ENCODE measurements at regions not wholly inside any gene's neighbourhood (a gene's known extent, or its start where the extent isn't known, plus 50 kb on each side); places are given as distances from the start of the nearest gene placed in this dataset.

- no peak overlapping the region for H2BK15ac ChIP-seq (ENCODE audit: low read depth, low read length)
These were observed 90.0 kb upstream of the MC3R start for GRCh38 chr20:56158489-56158888.

More at GRCh38 chr20:56158489-56158888, 90.0 kb upstream of the MC3R start:
- Histone ChIP-seq H3K18ac (ENCODE audit: insufficient read length, low read depth, low read length) (no peak overlapping the region), H3K4me2 (ENCODE audit: insufficient read depth, insufficient read length, low read length) (no peak overlapping the region), H2BK20ac (ENCODE audit: low read depth, low read length, poor library complexity, severe bottlenecking) (no peak overlapping the region), H3K4ac (ENCODE audit: low read depth, low read length) (no peak overlapping the region), H2BK120ac (ENCODE audit: low read depth, low read length, poor library complexity, severe bottlenecking) (no peak overlapping the region), H4K8ac (replicated peaks; ENCODE audit: insufficient read length, low read depth, low read length) (no peak overlapping the region), H2BK12ac (ENCODE audit: insufficient read length, low read depth, low read length) (no peak overlapping the region), H3K23me2 (ENCODE audit: insufficient read length, low read depth, low read length, poor library complexity, severe bottlenecking) (no peaks in the 10 kb centered on the region), H4K5ac (ENCODE audit: insufficient read length, low read depth, low read length) (no peak overlapping the region), H3K4me1 (ENCODE audit: insufficient read depth, low read length) (no peaks in the 10 kb centered on the region), H2BK5ac (ENCODE audit: insufficient read length, low read length) (no peak overlapping the region), H2AFZ (ENCODE audit: low read length) (no peak overlapping the region), H3K9ac (ENCODE audit: extremely low read depth, insufficient read length, low read length) (no peak overlapping the region), H3K27ac (ENCODE audit: insufficient read length, low read depth, low read length) (no peak overlapping the region), H3K27me3 (ENCODE audit: insufficient read depth, low read length) (no peaks in the 10 kb centered on the region), H3K56ac (ENCODE audit: insufficient read length, low read depth, low read length) (no peak overlapping the region), H4K91ac (ENCODE audit: insufficient read length, low read depth, low read length) (no peak overlapping the region), H3K14ac (ENCODE audit: insufficient read depth, low read length) (no peak overlapping the region), H2AK5ac (ENCODE audit: insufficient read length, low read length) (no peak overlapping the region), H3K79me2 (ENCODE audit: insufficient read depth, low read length) (no peaks in the 10 kb centered on the region), H3K23ac (ENCODE audit: insufficient read length, low read depth, low read length) (no peak overlapping the region), H4K20me1 (ENCODE audit: control insufficient read depth, insufficient read depth, insufficient read length) (no peaks in the 10 kb centered on the region), H3K9me3 (ENCODE audit: control insufficient read depth, low read depth, low read length) (peaks cover 80% of the 10 kb centered on the region), H3T11ph (ENCODE audit: low read length) (no peak overlapping the region), H3K79me1 (ENCODE audit: insufficient read depth, low read depth, low read length, poor library complexity, severe bottlenecking) (no peaks in the 10 kb centered on the region)
- TF ChIP-seq CTCF (conservative IDR thresholded peaks at IDR 0.05), result no peak
- no peak overlapping the region for H3K27ac Mint-ChIP-seq
- no CpG with 5 or more reads among the region's 1 CpG for WGBS (ENCODE audit: extremely low coverage, insufficient read length, low lambda C conversion rate)
- H3K27me3 Mint-ChIP-seq (ENCODE audit: low read depth), result peaks cover 13% of the 10 kb centered on the region
- no peak overlapping the region for H3K4me3 Mint-ChIP-seq
- peaks cover 16 to 43% (median 19%) of the 10 kb centered on the region in 3 experiments; a peak in 6 of 7 replicates for H3K36me3 Mint-ChIP-seq (ENCODE audit: insufficient read depth in 1 of 3, low read depth in 3 of 3)
- peaks cover 93 to 94% of the 10 kb centered on the region in 2 experiments for H3K9me3 Mint-ChIP-seq
- no peaks in the 10 kb centered on the region for H3K4me1 Mint-ChIP-seq
- DNase-seq, result no peak

Data from H9 (cell line).